Ovary (tissue), 7 donors: ENCODE measurements at regions not wholly inside any gene's neighbourhood (a gene's known extent, or its start where the extent isn't known, plus 50 kb on each side); places are given as distances from the start of the nearest gene placed in this dataset.
A peak's percentile ranks its signal among the peaks of the same experiment; 100 is the strongest.

Experiments
- DNase-seq, 5 donors: peaks; one replicate each; pipeline ENCODE4 v3.0.0-alpha.2; 2019 to 2020
- H3K27ac ChIP-seq, 2 donors: fragments of 200-600 bp; one replicate each; pipeline versions ENCODE4 v1.5.1 to v1.8.0; 2019 to 2022
- H3K27me3 ChIP-seq: fragments of 200-600 bp; one replicate; pipeline ENCODE4 v1.8.0; 2022
- H3K36me3 ChIP-seq: fragments of 200-600 bp; sonication (generic); one replicate; pipeline ENCODE4 v1.5.1; 2019
- H3K4me1 ChIP-seq: one replicate; pipeline ENCODE4 v1.8.1; 2013; ENCODE audit warnings: mild to moderate bottlenecking, moderate library complexity; ENCODE audit not compliant: insufficient read depth
- H3K4me3 ChIP-seq: fragments of 200-600 bp; sonication (generic); one replicate; pipeline ENCODE4 v1.5.1; 2017
- H3K9me3 ChIP-seq, 2 donors: fragments of 200-600 bp in 1 of 2; sonication (generic) in 1 of 2; one replicate each; pipeline versions ENCODE4 v1.5.1 to v1.8.1; 2013 to 2019; ENCODE audit warnings: mild to moderate bottlenecking in 1 of 2, moderate library complexity in 1 of 2
- CTCF ChIP-seq, 3 donors: fragments of 450-650 bp in 2 of 3; fragments of 200-600 bp in 1 of 3; IDR thresholded peaks; one replicate each; pipeline versions ENCODE4 v1.5.1 to v1.8.0; 2016 to 2022; ENCODE audit warnings: antibody characterized with exemption in 3 of 3, mild to moderate bottlenecking in 1 of 3
- EP300 ChIP-seq: sonication (generic); formaldehyde crosslinking; IDR thresholded peaks from one replicate; pipeline ENCODE4 v1.6.1; 2017; ENCODE audit warnings: antibody characterized with exemption
- POLR2A ChIP-seq: fragments of 450-650 bp; IDR thresholded peaks from one replicate; pipeline ENCODE4 v1.6.1; 2017; ENCODE audit warnings: antibody characterized with exemption, mild to moderate bottlenecking, moderate library complexity
- WGBS, 3 donors: extraction: QIAGEN DNeasy Blood & Tissue Kit in 1 of 3; methylation state at CpG; one replicate each; pipeline versions ENCODE4 v1.1.5 to v1.1.7; 2013 to 2017; 5-methylcytosine and 5-hydroxymethylcytosine counted together
- intact Hi-C, 4 donors: fragments of 100-400 bp; cut with DNase I; formaldehyde crosslinking; loops; one replicate each; pipeline versions ENCODE4 v1.11.0 to v1.15.1; 2022 to 2023
- donor health status: DM: no; HTN: no; CAD: no; lungs with moderate emphysema.
- donor health status: DM: no; HTN: no; CAD: no.
- donor health status: Bipolar disorder and iron deficiency.
- donor health status: DM: no; HTN: no; CAD: no.
- donor health status: DM: yes; HTN: yes; CAD: no.

GRCh38 chr5:54621709-54622108 lies 104.2 kb downstream of the SNX18 start:
- Histone ChIP-seq H3K27me3 (no peaks in the 10 kb centered on the region), H3K36me3 (no peaks in the 10 kb centered on the region), H3K27ac (no peak overlapping the region), H3K4me1 (peaks cover 5% of the 10 kb centered on the region), H3K9me3 (no peaks in the 10 kb centered on the region), H3K4me3 (no peak overlapping the region)
- intact Hi-C loops = no loop called here
- 76 to 83% (median 82%) methylated on average over 5 of the region's 5 CpGs for WGBS, 3 donors
- TF ChIP-seq EP300 (no peak), POLR2A (no peak), CTCF (IDR thresholded peaks at IDR 0.05) (no peak)
- DNase-seq = no peak

GRCh38 chr5:54621048-54621447 lies 103.5 kb downstream of the SNX18 start:
- Histone ChIP-seq H3K4me1 (peaks cover 5% of the 10 kb centered on the region), H3K27me3 (no peaks in the 10 kb centered on the region), H3K9me3 (no peaks in the 10 kb centered on the region), H3K27ac (no peak overlapping the region), H3K4me3 (no peak overlapping the region), H3K36me3 (no peaks in the 10 kb centered on the region)
- no peak for DNase-seq
- WGBS, 3 donors = 83 to 98% (median 94%) methylated on average over 1 of the region's 1 CpG
- no peak for TF ChIP-seq POLR2A
- no peak for TF ChIP-seq CTCF (IDR thresholded peaks at IDR 0.05)
- no peak for TF ChIP-seq EP300
- intact Hi-C loops = no loop called here

- 40 to 68% (median 54%) methylated on average over 3 of the region's 3 CpGs for WGBS, 3 donors
- TF ChIP-seq CTCF (IDR thresholded peaks at IDR 0.05) (no peak), POLR2A (no peak), EP300 (no peak)
- intact Hi-C loops = no loop called here
- no peak overlapping the region for H3K4me3 ChIP-seq
- H3K27ac ChIP-seq = no peak overlapping the region
- DNase-seq = peak in 2 of 5 donors; percentile 37 to 53
- H3K4me1 ChIP-seq = peaks cover 6% of the 10 kb centered on the region
- H3K36me3 ChIP-seq = no peaks in the 10 kb centered on the region
- no peaks in the 10 kb centered on the region for H3K27me3 ChIP-seq
- no peaks in the 10 kb centered on the region for H3K9me3 ChIP-seq
Observed at GRCh38 chr5:54620141-54620933, 102.8 kb downstream of the SNX18 start.

- WGBS, 3 donors = 35 to 52% (median 37%) methylated on average over 2 of the region's 2 CpGs
- intact Hi-C loops = no loop called here
- Histone ChIP-seq H3K4me1 (peaks cover 7% of the 10 kb centered on the region), H3K36me3 (no peaks in the 10 kb centered on the region), H3K27me3 (no peaks in the 10 kb centered on the region), H3K27ac (no peak overlapping the region), H3K9me3 (no peaks in the 10 kb centered on the region), H3K4me3 (no peak overlapping the region)
- TF ChIP-seq POLR2A (no peak), EP300 (no peak), CTCF (IDR thresholded peaks at IDR 0.05) (no peak)
- DNase-seq = no peak
Observed at GRCh38 chr5:54619731-54620130, 102.2 kb downstream of the SNX18 start.
